HCT116 (cell line): ENCODE measurements at regions not wholly inside any gene's neighbourhood (a gene's known extent, or its start where the extent isn't known, plus 50 kb on each side); places are given as distances from the start of the nearest gene placed in this dataset.

Experiments used
- ATAC-seq: fragments of 200-7000 bp; cut with Tn5 transposase; 2 replicates; pipeline ENCODE4 v1.9.1; 2020; ENCODE audit warnings: mild to moderate bottlenecking, moderate library complexity
- BruUV-seq: library from RNA; stranded (reverse); fragments of 400-500 nt; replicated peaks from 2 replicates; lab custom pipeline; 2021; lab: Mats Ljungman, UMichigan
- CTCF ChIA-PET: fragments of 300-600 bp; sonication (Branson Sonifier 250); formaldehyde crosslinking; loops from one replicate; lab custom pipeline; 2021; ENCODE audit warnings: antibody characterized with exemption; lab: Charles Lee
- POLR2A ChIA-PET: fragments of 300-600, 350-600 bp; sonication (Branson Sonifier 250); formaldehyde crosslinking; loops from one replicate; lab custom pipeline; 2021; ENCODE audit warnings: antibody characterized with exemption; lab: Charles Lee
- RAD21 ChIA-PET, 2 experiments: fragments of 300-600 bp; sonication (Branson Sonifier 250); formaldehyde crosslinking; loops; one replicate each; lab custom pipeline; 2023; ENCODE audit warnings: low total read pairs in 2 of 2; ENCODE audit not compliant: uncharacterized antibody in 2 of 2, unreplicated experiment in 2 of 2, low non-redundant PET in 1 of 2; lab: Charles Lee
- DNase-seq: peaks from one replicate; pipeline ENCODE4 v3.0.0-alpha.2; 2010; ENCODE audit warnings: low read depth, low spot score
- H2AFZ ChIP-seq: fragments of 200-600 bp; shearing (Covaris generic), sonication (generic); 2 replicates; pipeline ENCODE4 v1.6.1; 2017; ENCODE audit warnings: low read depth, mixed run types, mixed read lengths, antibody characterized with exemption, low read length; ENCODE audit not compliant: poor library complexity, severe bottlenecking
- H3K27ac ChIP-seq: 2 replicates; pipeline ENCODE4 v1.5.1; 2012; ENCODE audit warnings: low read depth, low read length
- H3K27me3 ChIP-seq: fragments of 200-600 bp; sonication (generic); 2 replicates; pipeline ENCODE4 v1.6.1; 2016; ENCODE audit warnings: mixed run types, low read length, mixed read lengths; ENCODE audit not compliant: insufficient read depth
- H3K36me3 ChIP-seq, 2 experiments: fragments of 200-500 bp in 1 of 2; fragments of 200-600 bp in 1 of 2; sonication (Bioruptor generic) in 1 of 2; sonication (generic) in 1 of 2; 2 replicates each; pipeline versions ENCODE4 v1.5.1 to v1.6.1; 2014 to 2016; ENCODE audit warnings: low read length in 2 of 2, inconsistent platforms in 1 of 2, mixed read lengths in 1 of 2, mixed run types in 1 of 2; ENCODE audit not compliant: insufficient read depth in 2 of 2, control insufficient read depth in 1 of 2
- H3K4me1 ChIP-seq, 2 experiments: fragments of 200-600 bp in 1 of 2; sonication (generic) in 1 of 2; 2 replicates each; pipeline versions ENCODE4 v1.5.1 to v1.6.1; 2012 to 2017; ENCODE audit warnings: low read length in 2 of 2, inconsistent platforms in 1 of 2, mild to moderate bottlenecking in 1 of 2, mixed read lengths in 1 of 2, mixed run types in 1 of 2, moderate library complexity in 1 of 2; ENCODE audit not compliant: insufficient read depth in 2 of 2, control insufficient read depth in 1 of 2
- H3K4me2 ChIP-seq: fragments of 200-600 bp; sonication (generic); 2 replicates; pipeline ENCODE4 v1.6.1; 2017; ENCODE audit warnings: mixed run types, low read length, mixed read lengths
- H3K4me3 ChIP-seq, 2 experiments: fragments of 200-600 bp in 1 of 2; sonication (generic) in 1 of 2; replicated peaks in 1 of 2; 2 replicates each; pipeline ENCODE4 v1.5.1; 2011 to 2016; ENCODE audit warnings: low read length in 2 of 2, control low read depth in 1 of 2, low read depth in 1 of 2, mild to moderate bottlenecking in 1 of 2, mixed read lengths in 1 of 2, mixed run types in 1 of 2
- H3K79me2 ChIP-seq: fragments of 200-600 bp; sonication (generic); 2 replicates; pipeline ENCODE4 v1.6.1; 2017; ENCODE audit warnings: mild to moderate bottlenecking, mixed run types, low read length, moderate library complexity, mixed read lengths; ENCODE audit not compliant: insufficient read depth
- H3K9ac ChIP-seq: fragments of 200-600 bp; sonication (generic); 2 replicates; pipeline ENCODE4 v1.6.1; 2016; ENCODE audit warnings: low read length, mixed read lengths
- H3K9me2 ChIP-seq: fragments of 200-600 bp; sonication (generic), shearing (Covaris generic); 2 replicates; pipeline ENCODE4 v1.6.1; 2017; ENCODE audit warnings: mixed run types, mild to moderate bottlenecking, moderate library complexity; ENCODE audit not compliant: insufficient read depth
- H3K9me3 ChIP-seq, 2 experiments: fragments of 200-500 bp in 1 of 2; fragments of 200-600 bp in 1 of 2; sonication (Bioruptor generic) in 1 of 2; sonication (generic) in 1 of 2; 2 replicates each; pipeline ENCODE4 v1.6.1; 2014 to 2017; ENCODE audit warnings: low read length in 2 of 2, mixed read lengths in 2 of 2, inconsistent platforms in 1 of 2, low read depth in 1 of 2, mild to moderate bottlenecking in 1 of 2, mixed run types in 1 of 2, moderate library complexity in 1 of 2; ENCODE audit not compliant: control insufficient read depth in 1 of 2, insufficient read depth in 1 of 2
- H4K20me1 ChIP-seq: fragments of 200-600 bp; sonication (generic), shearing (Covaris generic); 2 replicates; pipeline ENCODE4 v1.6.1; 2017; ENCODE audit warnings: mixed run types, mild to moderate bottlenecking, moderate library complexity; ENCODE audit not compliant: insufficient read depth
- CBX3 ChIP-seq: IDR thresholded peaks from 2 replicates; pipeline ENCODE4 v1.6.1; 2012; ENCODE audit warnings: low read depth
- ELF1 ChIP-seq: IDR thresholded peaks from 2 replicates; pipeline ENCODE4 v1.6.1; 2012; ENCODE audit warnings: low read depth, borderline replicate concordance
- EZH2phosphoT487 ChIP-seq: fragments of 200-600 bp; IDR thresholded peaks from 2 replicates; pipeline ENCODE4 v1.6.1; 2018; ENCODE audit warnings: antibody characterized with exemption, borderline replicate concordance
- FOSL1 ChIP-seq: IDR thresholded peaks from 2 replicates; pipeline ENCODE4 v1.6.1; 2012; ENCODE audit warnings: low read depth
- POLR2AphosphoS5 ChIP-seq: IDR thresholded peaks from 2 replicates; pipeline ENCODE4 v1.6.1; 2011; ENCODE audit warnings: mild to moderate bottlenecking, low read depth, low read length, moderate library complexity
- RAD21 ChIP-seq: IDR thresholded peaks from 2 replicates; pipeline ENCODE4 v1.6.1; 2012; ENCODE audit warnings: low read depth, mild to moderate bottlenecking
- SIN3A ChIP-seq: IDR thresholded peaks from 2 replicates; pipeline ENCODE4 v1.6.1; 2012; ENCODE audit warnings: low read depth
- SP1 ChIP-seq: IDR thresholded peaks from 2 replicates; pipeline ENCODE4 v1.6.1; 2012; ENCODE audit warnings: low read depth
- SRF ChIP-seq: IDR thresholded peaks from 2 replicates; pipeline ENCODE4 v1.6.1; 2012; ENCODE audit warnings: low read depth
- TCF7L2 ChIP-seq: IDR thresholded peaks from 2 replicates; pipeline ENCODE4 v1.7.0; 2011; ENCODE audit warnings: borderline replicate concordance, inconsistent platforms; ENCODE audit not compliant: insufficient read depth, insufficient read length; ENCODE audit errors: extremely low read depth
- YY1 ChIP-seq: IDR thresholded peaks from 2 replicates; pipeline ENCODE4 v1.6.1; 2011; ENCODE audit warnings: low read length, low read depth, moderate library complexity, mild to moderate bottlenecking; ENCODE audit not compliant: insufficient replicate concordance; ENCODE audit errors: extremely low read depth
- ZBTB33 ChIP-seq: IDR thresholded peaks from 2 replicates; pipeline ENCODE4 v1.6.1; 2011; ENCODE audit warnings: mild to moderate bottlenecking, low read length, moderate library complexity; ENCODE audit not compliant: insufficient replicate concordance; ENCODE audit errors: extremely low read depth
- ZFX ChIP-seq: fragments of 450-650 bp; IDR thresholded peaks from 2 replicates; pipeline ENCODE4 v1.6.1; 2017
- ZNF274 ChIP-seq: fragments of 200-500 bp; sonication (Bioruptor generic); IDR thresholded peaks from 2 replicates; pipeline ENCODE4 v1.6.1; 2014; ENCODE audit warnings: mild to moderate bottlenecking, low read depth, low read length, inconsistent platforms
- intact Hi-C: fragments of 100-400 bp; cut with micrococcal nuclease; formaldehyde crosslinking; loops from 2 replicates; pipeline ENCODE4 v1.10.0; 2022
- TF ChIP-seq, protein P1 (sequence below): IDR thresholded peaks from 2 replicates; pipeline ENCODE4 v1.6.1; 2012; ENCODE audit warnings: low read depth
- TF ChIP-seq, protein P2 (sequence below): IDR thresholded peaks from 2 replicates; pipeline ENCODE4 v1.6.1; 2012
- TF ChIP-seq, protein P3 (sequence below), 3 experiments: fragments of 200-600 bp in 1 of 3; sonication (generic) in 1 of 3; IDR thresholded peaks in 2 of 3; conservative IDR thresholded peaks in 1 of 3; 2 replicates each; pipeline ENCODE4 v1.5.1; 2012 to 2017; ENCODE audit warnings: low read depth in 2 of 3, low read length in 2 of 3, antibody characterized with exemption in 1 of 3, borderline replicate concordance in 1 of 3, control low read depth in 1 of 3, mild to moderate bottlenecking in 1 of 3, mixed read lengths in 1 of 3, mixed run types in 1 of 3, moderate library complexity in 1 of 3; ENCODE audit not compliant: insufficient read depth in 1 of 3

DNA sequence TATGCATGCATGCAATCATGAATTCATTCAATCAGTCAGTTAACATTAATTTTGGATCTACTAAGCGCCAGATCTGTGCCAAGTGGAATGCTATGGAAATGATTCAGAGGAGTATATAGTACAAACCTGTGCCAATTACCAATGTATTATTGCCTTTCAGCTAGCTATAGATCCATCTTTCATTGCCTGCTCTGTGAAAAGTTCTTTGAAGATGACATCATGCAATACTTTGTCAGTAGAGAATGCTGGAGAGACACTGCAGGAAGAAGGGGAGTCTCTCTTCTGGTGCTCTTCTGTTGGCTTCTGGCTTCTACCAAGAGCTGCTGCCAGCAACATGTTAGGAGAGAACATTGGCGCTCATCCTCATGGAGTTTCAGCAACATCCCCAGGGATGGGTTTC lies 81.0 kb upstream of the LMCD1 start:
- Histone ChIP-seq H3K27ac (no peak overlapping the region), H3K27me3 (no peaks in the 10 kb centered on the region; the same call in 1 of the 2 replicates), H3K9me3 (no peaks in the 10 kb centered on the region), H3K79me2 (no peaks in the 10 kb centered on the region), H2AFZ (no peak overlapping the region), H4K20me1 (no peaks in the 10 kb centered on the region), H3K4me3 (no peak overlapping the region), H3K36me3 (no peaks in the 10 kb centered on the region), H3K4me1 (peaks cover 3 to 4% of the 10 kb centered on the region in 2 experiments; a peak in 2 of 4 replicates), H3K4me2 (no peak overlapping the region), H3K9me2 (no peaks in the 10 kb centered on the region), H3K9ac (no peak overlapping the region)
- ChIA-PET POLR2A (no interaction called here), CTCF (no interaction called here), RAD21 (no interaction called here)
- DNase-seq, result no peak
- no peak for ATAC-seq
- TF ChIP-seq, protein P1, sequence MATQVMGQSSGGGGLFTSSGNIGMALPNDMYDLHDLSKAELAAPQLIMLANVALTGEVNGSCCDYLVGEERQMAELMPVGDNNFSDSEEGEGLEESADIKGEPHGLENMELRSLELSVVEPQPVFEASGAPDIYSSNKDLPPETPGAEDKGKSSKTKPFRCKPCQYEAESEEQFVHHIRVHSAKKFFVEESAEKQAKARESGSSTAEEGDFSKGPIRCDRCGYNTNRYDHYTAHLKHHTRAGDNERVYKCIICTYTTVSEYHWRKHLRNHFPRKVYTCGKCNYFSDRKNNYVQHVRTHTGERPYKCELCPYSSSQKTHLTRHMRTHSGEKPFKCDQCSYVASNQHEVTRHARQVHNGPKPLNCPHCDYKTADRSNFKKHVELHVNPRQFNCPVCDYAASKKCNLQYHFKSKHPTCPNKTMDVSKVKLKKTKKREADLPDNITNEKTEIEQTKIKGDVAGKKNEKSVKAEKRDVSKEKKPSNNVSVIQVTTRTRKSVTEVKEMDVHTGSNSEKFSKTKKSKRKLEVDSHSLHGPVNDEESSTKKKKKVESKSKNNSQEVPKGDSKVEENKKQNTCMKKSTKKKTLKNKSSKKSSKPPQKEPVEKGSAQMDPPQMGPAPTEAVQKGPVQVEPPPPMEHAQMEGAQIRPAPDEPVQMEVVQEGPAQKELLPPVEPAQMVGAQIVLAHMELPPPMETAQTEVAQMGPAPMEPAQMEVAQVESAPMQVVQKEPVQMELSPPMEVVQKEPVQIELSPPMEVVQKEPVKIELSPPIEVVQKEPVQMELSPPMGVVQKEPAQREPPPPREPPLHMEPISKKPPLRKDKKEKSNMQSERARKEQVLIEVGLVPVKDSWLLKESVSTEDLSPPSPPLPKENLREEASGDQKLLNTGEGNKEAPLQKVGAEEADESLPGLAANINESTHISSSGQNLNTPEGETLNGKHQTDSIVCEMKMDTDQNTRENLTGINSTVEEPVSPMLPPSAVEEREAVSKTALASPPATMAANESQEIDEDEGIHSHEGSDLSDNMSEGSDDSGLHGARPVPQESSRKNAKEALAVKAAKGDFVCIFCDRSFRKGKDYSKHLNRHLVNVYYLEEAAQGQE, result no peak
- TF ChIP-seq YY1 (no peak), CBX3 (no peak), SRF (no peak), FOSL1 (no peak), POLR2AphosphoS5 (no peak), ZBTB33 (no peak), EZH2phosphoT487 (no peak), ZNF274 (no peak), ZFX (no peak), ELF1 (no peak), TCF7L2 (no peak), SIN3A (no peak), SP1 (no peak), RAD21 (no peak)
- TF ChIP-seq, protein P2, sequence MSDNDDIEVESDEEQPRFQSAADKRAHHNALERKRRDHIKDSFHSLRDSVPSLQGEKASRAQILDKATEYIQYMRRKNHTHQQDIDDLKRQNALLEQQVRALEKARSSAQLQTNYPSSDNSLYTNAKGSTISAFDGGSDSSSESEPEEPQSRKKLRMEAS, result no peak
- TF ChIP-seq, protein P3, sequence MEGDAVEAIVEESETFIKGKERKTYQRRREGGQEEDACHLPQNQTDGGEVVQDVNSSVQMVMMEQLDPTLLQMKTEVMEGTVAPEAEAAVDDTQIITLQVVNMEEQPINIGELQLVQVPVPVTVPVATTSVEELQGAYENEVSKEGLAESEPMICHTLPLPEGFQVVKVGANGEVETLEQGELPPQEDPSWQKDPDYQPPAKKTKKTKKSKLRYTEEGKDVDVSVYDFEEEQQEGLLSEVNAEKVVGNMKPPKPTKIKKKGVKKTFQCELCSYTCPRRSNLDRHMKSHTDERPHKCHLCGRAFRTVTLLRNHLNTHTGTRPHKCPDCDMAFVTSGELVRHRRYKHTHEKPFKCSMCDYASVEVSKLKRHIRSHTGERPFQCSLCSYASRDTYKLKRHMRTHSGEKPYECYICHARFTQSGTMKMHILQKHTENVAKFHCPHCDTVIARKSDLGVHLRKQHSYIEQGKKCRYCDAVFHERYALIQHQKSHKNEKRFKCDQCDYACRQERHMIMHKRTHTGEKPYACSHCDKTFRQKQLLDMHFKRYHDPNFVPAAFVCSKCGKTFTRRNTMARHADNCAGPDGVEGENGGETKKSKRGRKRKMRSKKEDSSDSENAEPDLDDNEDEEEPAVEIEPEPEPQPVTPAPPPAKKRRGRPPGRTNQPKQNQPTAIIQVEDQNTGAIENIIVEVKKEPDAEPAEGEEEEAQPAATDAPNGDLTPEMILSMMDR (IDR thresholded peaks at IDR 0.05 in 2 of 3, conservative IDR thresholded peaks at IDR 0.05 in 1 of 3; ENCODE audit: borderline replicate concordance in 1 of 3, insufficient read depth in 1 of 3, low read depth in 2 of 3, low read length in 2 of 3), result no peak
- intact Hi-C loops, result no loop called here
- BruUV-seq, result no TSS peak
